K562 (cell line): ENCODE measurements at regions not wholly inside any gene's neighbourhood (a gene's known extent, or its start where the extent isn't known, plus 50 kb on each side); places are given as distances from the start of the nearest gene placed in this dataset.

Experiments
- ATAC-seq: fragments of 200-7000 bp; cut with Tn5 transposase; 3 replicates; pipeline ENCODE4 v1.9.1; 2020; ENCODE audit warnings: moderate library complexity
- BruUV-seq: library from RNA; stranded (reverse); fragments of 400-500 nt; replicated peaks from 2 replicates; lab custom pipeline; 2021; lab: Mats Ljungman, UMichigan
- CTCF ChIA-PET: fragments of 300-600 bp; formaldehyde crosslinking; extraction: SDS; loops from one replicate; lab custom pipeline; 2021; ENCODE audit warnings: low intra/inter-chr PET ratio; lab: Yijun Ruan, JAX
- POLR2A ChIA-PET: fragments of 300-600, 350-650 bp; sonication (Branson Sonifier 250); formaldehyde crosslinking; extraction: SDS; loops from one replicate; lab custom pipeline; 2021; ENCODE audit warnings: antibody characterized with exemption, inconsistent platforms; lab: Yijun Ruan, JAX
- DNase-seq, 4 experiments: peaks; one replicate each; pipeline versions ENCODE4 v3.0.0 to v3.0.0-alpha.2; 2011 to 2018; ENCODE audit warnings: low spot score in 3 of 4, mixed read lengths in 3 of 4; ENCODE audit errors: extremely low read depth in 1 of 4
- FAIRE-seq: peaks from 2 replicates; lab custom pipeline; 2011; peaks lifted over from hg19 to GRCh38; lab: Jason Lieb, UNC
- H2AFZ ChIP-seq: 2 replicates; pipeline ENCODE4 v1.6.0; 2011; ENCODE audit warnings: low read depth, low read length, control low read depth, inconsistent platforms
- H3K27ac ChIP-seq: fragments of 200-600 bp; 3 replicates; pipeline ENCODE4 v1.8.0; 2011; ENCODE audit warnings: low read depth, mild to moderate bottlenecking, control low read depth, inconsistent platforms, low read length, moderate library complexity, mixed read lengths; ENCODE audit errors: extremely low read depth
- H3K27me3 ChIP-seq, 2 experiments: fragments of 300-600 bp in 1 of 2; 2 replicates in 1 of 2; 3 replicates in 1 of 2; pipeline versions ENCODE4 v1.6.0 to v1.8.0; 2011; ENCODE audit warnings: inconsistent platforms in 2 of 2, low read length in 2 of 2, mild to moderate bottlenecking in 1 of 2, mixed read lengths in 1 of 2, moderate library complexity in 1 of 2; ENCODE audit not compliant: control insufficient read depth in 2 of 2, insufficient read depth in 2 of 2
- H3K36me3 ChIP-seq: fragments of 300-600 bp; 3 replicates; pipeline ENCODE4 v1.8.0; 2011; ENCODE audit warnings: mild to moderate bottlenecking, low read length, inconsistent platforms; ENCODE audit not compliant: control insufficient read depth, insufficient read depth
- H3K4me1 ChIP-seq, 2 experiments: fragments of 200-600 bp in 1 of 2; replicated peaks in 1 of 2; 2 replicates in 1 of 2; 3 replicates in 1 of 2; pipeline versions ENCODE4 v1.5.1 to v1.8.0; 2011; ENCODE audit warnings: inconsistent platforms in 2 of 2, low read length in 2 of 2, mild to moderate bottlenecking in 1 of 2, mixed read lengths in 1 of 2, moderate library complexity in 1 of 2; ENCODE audit not compliant: control insufficient read depth in 2 of 2, insufficient read depth in 2 of 2
- H3K4me2 ChIP-seq: 2 replicates; pipeline ENCODE4 v1.6.1; 2011; ENCODE audit warnings: low read length, control low read depth, inconsistent platforms, mixed read lengths; ENCODE audit not compliant: insufficient read depth
- H3K4me3 ChIP-seq: fragments of 200-600 bp; sonication (generic), shearing (Covaris generic); 2 replicates; pipeline ENCODE4 v1.5.1; 2016; ENCODE audit warnings: control low read depth, inconsistent platforms
- H3K79me2 ChIP-seq: fragments of 200-600 bp; 3 replicates; pipeline ENCODE4 v1.8.0; 2011; ENCODE audit warnings: low read length, inconsistent platforms; ENCODE audit not compliant: control insufficient read depth, insufficient read depth
- H3K9ac ChIP-seq, 2 experiments: 2 replicates each; pipeline versions ENCODE4 v1.6.0 to v1.6.1; 2011; ENCODE audit warnings: low read depth in 2 of 2, low read length in 2 of 2, control low read depth in 1 of 2, inconsistent platforms in 1 of 2, mild to moderate bottlenecking in 1 of 2, mixed read lengths in 1 of 2; ENCODE audit not compliant: insufficient read depth in 1 of 2
- H3K9me1 ChIP-seq: one replicate; pipeline ENCODE4 v1.6.0; 2011; ENCODE audit warnings: inconsistent platforms, mild to moderate bottlenecking, low read length, moderate library complexity; ENCODE audit not compliant: control insufficient read depth, insufficient read depth
- H3K9me3 ChIP-seq: replicated peaks from 2 replicates; pipeline ENCODE4 v1.5.1; 2011; ENCODE audit warnings: low read depth, low read length, inconsistent platforms; ENCODE audit not compliant: control insufficient read depth, insufficient read depth
- H4K20me1 ChIP-seq: replicated peaks from 2 replicates; pipeline ENCODE4 v1.6.1; 2011; ENCODE audit warnings: low read length, inconsistent platforms, mixed read lengths; ENCODE audit not compliant: control insufficient read depth, insufficient read depth
- CTCF ChIP-seq, 3 experiments: IDR thresholded peaks in 2 of 3; conservative IDR thresholded peaks in 1 of 3; 2 replicates each; pipeline ENCODE4 v1.5.1; 2011 to 2012; ENCODE audit warnings: low read length in 3 of 3, mild to moderate bottlenecking in 3 of 3, control low read depth in 2 of 3, improper control_type of control experiment in 1 of 3, inconsistent platforms in 1 of 3, low read depth in 1 of 3, mixed read lengths in 1 of 3, moderate library complexity in 1 of 3; ENCODE audit not compliant: insufficient read depth in 2 of 3
- FOXJ2 ChIP-seq: fragments of 200-800 bp; sonication (Bioruptor generic); IDR thresholded peaks from 2 replicates; pipeline ENCODE4 v1.6.1; 2016; ENCODE audit warnings: missing genetic modification characterization, missing compliant biosample characterization
- FOXP1 ChIP-seq: sonication (generic); formaldehyde crosslinking; IDR thresholded peaks from 2 replicates; pipeline ENCODE4 v1.8.0; 2022; ENCODE audit warnings: mild to moderate bottlenecking, missing genetic modification reagents
- HNRNPLL ChIP-seq: fragments of 200-400 bp; formaldehyde crosslinking; IDR thresholded peaks from 2 replicates; pipeline ENCODE4 v1.6.1; 2017; ENCODE audit warnings: low read length, low read depth, mild to moderate bottlenecking; ENCODE audit not compliant: poor library complexity, severe bottlenecking
- IFI16 ChIP-seq: fragments of 250-450 bp; sonication (Bioruptor Pico); IDR thresholded peaks from 2 replicates; pipeline ENCODE4 v2.1.2; 2022; ENCODE audit warnings: mild to moderate bottlenecking, inconsistent platforms
- MAFK ChIP-seq: IDR thresholded peaks from 2 replicates; pipeline ENCODE4 v1.6.1; 2011; ENCODE audit warnings: low read length, improper control_type of control experiment
- MXD1 ChIP-seq: fragments of 250-450 bp; sonication (Bioruptor Pico); IDR thresholded peaks from 2 replicates; pipeline ENCODE4 v1.8.0; 2021; ENCODE audit warnings: borderline replicate concordance, mild to moderate bottlenecking, moderate library complexity; ENCODE audit not compliant: poor library complexity, severe bottlenecking
- NEUROD1 ChIP-seq: fragments of 150-350 bp; IDR thresholded peaks from 2 replicates; pipeline ENCODE4 v1.6.1; 2014; ENCODE audit warnings: borderline replicate concordance, low read length, low read depth; ENCODE audit not compliant: partially characterized antibody
- RBFOX2 ChIP-seq: fragments of 200-400 bp; formaldehyde crosslinking; IDR thresholded peaks from 2 replicates; pipeline ENCODE4 v1.6.1; 2017; ENCODE audit warnings: low read depth, mild to moderate bottlenecking, low read length, moderate library complexity
- SMAD3 ChIP-seq: fragments of 450-650 bp; formaldehyde crosslinking; conservative IDR thresholded peaks from 2 replicates; pipeline ENCODE4 v1.4.0; 2020; ENCODE audit warnings: mild to moderate bottlenecking
- XRCC3 ChIP-seq: fragments of 450-650 bp; IDR thresholded peaks from 2 replicates; pipeline ENCODE4 v1.6.1; 2017; ENCODE audit warnings: mild to moderate bottlenecking, moderate library complexity
- ZNF212 ChIP-seq: fragments of 450-650 bp; formaldehyde crosslinking; IDR thresholded peaks from 2 replicates; pipeline ENCODE4 v1.4.0; 2020; ENCODE audit warnings: mild to moderate bottlenecking
- ZNF707 ChIP-seq: fragments of 250-450 bp; sonication (Bioruptor Pico); conservative IDR thresholded peaks from 2 replicates; pipeline ENCODE4 v1.8.0; 2022; ENCODE audit warnings: inconsistent platforms, mild to moderate bottlenecking, moderate library complexity
- WGBS: fragments of 100-300 bp; shearing (Covaris generic); methylation state at CpG from one replicate; pipeline ENCODE4 v1.1.6; 2016; ENCODE audit warnings: low coverage, mixed read lengths; ENCODE audit not compliant: insufficient coverage; ENCODE audit errors: missing lambda C conversion rate; 5-methylcytosine and 5-hydroxymethylcytosine counted together
- in situ Hi-C: fragments of 300-500 bp; cut with MboI; formaldehyde crosslinking; loops from 4 replicates; pipeline ENCODE4 v1.15.0; 2018; ENCODE audit warnings: inconsistent platforms, mixed read lengths
- intact Hi-C: fragments of 100-400 bp; cut with micrococcal nuclease; formaldehyde crosslinking; loops from 2 replicates; pipeline ENCODE4 v1.14.2; 2022

GRCh38 chr10:27618906-27619305 is 114.8 kb downstream of the RAB18 start:
- WGBS, result 0% methylated on average over 10 of the region's 10 CpGs
- H3K27ac ChIP-seq, result no peak overlapping the region
- H3K9ac ChIP-seq, result no peak overlapping the region
- BruUV-seq, result no TSS peak
- intact Hi-C loops (no loop called here), in situ Hi-C loops (no loop called here)
- no peak overlapping the region for H3K4me3 ChIP-seq
- CTCF ChIA-PET, result no interaction called here
- H4K20me1 ChIP-seq, result no peaks in the 10 kb centered on the region
- no peak overlapping the region for H3K4me2 ChIP-seq
- ATAC-seq (no peak), FAIRE-seq (no peak), DNase-seq (no peak)
- H2AFZ ChIP-seq, result no peak overlapping the region
- no peaks in the 10 kb centered on the region for H3K36me3 ChIP-seq
- no peaks in the 10 kb centered on the region for H3K4me1 ChIP-seq
- H3K9me1 ChIP-seq, result no peaks in the 10 kb centered on the region
- POLR2A ChIA-PET, result interaction anchor here (0.7 kb wide), 1 partner anchor 178 kb away, joined by 3 read pairs; no protein-coding TSS in a partner anchor
- H3K27me3 ChIP-seq, result peaks cover 17 to 28% of the 10 kb centered on the region in 2 experiments; a peak in 4 of 5 replicates
- no peaks in the 10 kb centered on the region for H3K79me2 ChIP-seq
- TF ChIP-seq ZNF212 (no peak), MAFK (no peak), FOXJ2 (tag) (no peak), SMAD3 (CRISPR knock-in tag) (no peak), XRCC3 (no peak), FOXP1 (no peak), CTCF (IDR thresholded peaks at IDR 0.05 in 2 of 3, conservative IDR thresholded peaks at IDR 0.05 in 1 of 3; ENCODE audit: insufficient read depth in 2 of 3, low read depth in 1 of 3, low read length in 3 of 3) (no peak), HNRNPLL (no peak), NEUROD1 (no peak), RBFOX2 (no peak), ZNF707 (CRISPR knock-in tag) (no peak), IFI16 (CRISPR knock-in tag) (no peak), MXD1 (no peak)
- no peaks in the 10 kb centered on the region for H3K9me3 ChIP-seq
